ENCODE measurements at regions not wholly inside any gene's neighbourhood (a gene's known extent, or its start where the extent isn't known, plus 50 kb on each side); places are given as distances from the start of the nearest gene placed in this dataset.

DNA sequence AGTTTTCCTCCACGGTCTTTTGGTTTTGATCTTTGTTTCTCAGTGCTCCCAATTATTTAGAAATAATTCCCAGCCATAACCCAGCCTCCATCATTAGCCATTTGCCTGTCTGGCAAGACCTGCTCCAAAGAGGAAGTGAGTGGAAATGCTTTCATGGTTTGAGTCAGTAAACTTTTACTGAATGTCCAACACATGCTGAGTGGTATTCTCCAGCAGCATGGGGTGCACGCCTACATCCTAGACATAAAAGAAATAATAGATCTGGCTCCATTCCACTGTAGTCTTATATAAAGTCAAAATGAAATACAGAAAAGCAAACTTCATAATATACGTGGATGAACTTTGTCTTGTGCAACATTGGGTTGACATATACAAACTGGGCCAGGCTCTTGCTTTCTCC lies 757.2 kb downstream of the TLE1 start:
- TF ChIP-seq, protein P1, sequence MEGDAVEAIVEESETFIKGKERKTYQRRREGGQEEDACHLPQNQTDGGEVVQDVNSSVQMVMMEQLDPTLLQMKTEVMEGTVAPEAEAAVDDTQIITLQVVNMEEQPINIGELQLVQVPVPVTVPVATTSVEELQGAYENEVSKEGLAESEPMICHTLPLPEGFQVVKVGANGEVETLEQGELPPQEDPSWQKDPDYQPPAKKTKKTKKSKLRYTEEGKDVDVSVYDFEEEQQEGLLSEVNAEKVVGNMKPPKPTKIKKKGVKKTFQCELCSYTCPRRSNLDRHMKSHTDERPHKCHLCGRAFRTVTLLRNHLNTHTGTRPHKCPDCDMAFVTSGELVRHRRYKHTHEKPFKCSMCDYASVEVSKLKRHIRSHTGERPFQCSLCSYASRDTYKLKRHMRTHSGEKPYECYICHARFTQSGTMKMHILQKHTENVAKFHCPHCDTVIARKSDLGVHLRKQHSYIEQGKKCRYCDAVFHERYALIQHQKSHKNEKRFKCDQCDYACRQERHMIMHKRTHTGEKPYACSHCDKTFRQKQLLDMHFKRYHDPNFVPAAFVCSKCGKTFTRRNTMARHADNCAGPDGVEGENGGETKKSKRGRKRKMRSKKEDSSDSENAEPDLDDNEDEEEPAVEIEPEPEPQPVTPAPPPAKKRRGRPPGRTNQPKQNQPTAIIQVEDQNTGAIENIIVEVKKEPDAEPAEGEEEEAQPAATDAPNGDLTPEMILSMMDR (IDR thresholded peaks at IDR 0.05), result no peak
- no peak for TF ChIP-seq POLR2AphosphoS5 (IDR thresholded peaks at IDR 0.05)
